ENCODE measurements at regions not wholly inside any gene's neighbourhood (a gene's known extent, or its start where the extent isn't known, plus 50 kb on each side); places are given as distances from the start of the nearest gene placed in this dataset.

- no peak for DNase-seq (ENCODE audit: low read depth)
These were observed 83.6 kb upstream of the PPARA start for GRCh38 chr22:46066691-46067090.

DNA sequence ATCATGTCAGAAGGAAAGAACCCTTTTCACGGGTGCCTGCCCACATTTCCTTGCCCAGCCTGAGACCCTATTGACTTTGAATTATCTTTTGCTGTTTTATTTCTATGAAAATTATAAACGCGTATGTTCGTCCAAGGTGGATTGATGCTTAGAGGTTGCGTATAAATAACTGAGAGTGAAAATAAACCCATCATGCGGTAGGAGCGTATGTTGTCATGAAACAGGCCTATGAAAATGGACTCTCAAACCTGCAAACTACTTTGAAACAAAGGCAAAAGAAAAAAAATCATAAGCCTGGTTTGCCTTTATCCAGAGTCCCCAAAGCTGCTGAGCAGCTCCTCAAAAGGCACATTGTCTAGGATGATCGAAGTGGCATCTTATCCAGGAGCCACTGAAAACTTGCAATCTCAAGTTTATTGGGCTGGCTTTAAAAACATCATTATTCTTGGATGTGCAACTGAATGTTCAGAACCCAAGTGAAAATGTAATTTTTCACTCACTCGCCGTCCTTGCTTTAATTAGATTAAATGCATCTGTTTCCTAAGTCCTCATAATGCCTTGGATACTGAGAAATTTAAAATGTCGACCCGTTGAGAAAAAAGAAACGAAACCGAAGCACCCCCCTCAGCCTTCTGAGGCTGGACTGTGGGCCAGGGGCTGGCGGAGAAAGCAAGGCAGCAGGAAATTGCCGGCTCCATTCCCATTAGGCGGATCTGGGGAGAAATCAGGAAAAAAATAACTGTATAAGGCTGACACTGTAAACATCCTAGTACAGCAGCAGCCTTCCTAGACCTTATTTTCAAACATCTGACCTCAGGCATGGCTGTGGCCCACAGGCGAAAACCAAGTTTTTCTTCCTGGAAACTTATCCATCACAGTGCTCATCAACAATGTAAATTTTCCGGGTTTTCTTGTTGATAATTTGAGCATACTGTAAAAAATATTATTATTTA, 82.9 kb upstream of the PPARA start:
- DNase-seq (ENCODE audit: low read depth), result no peak

DNA sequence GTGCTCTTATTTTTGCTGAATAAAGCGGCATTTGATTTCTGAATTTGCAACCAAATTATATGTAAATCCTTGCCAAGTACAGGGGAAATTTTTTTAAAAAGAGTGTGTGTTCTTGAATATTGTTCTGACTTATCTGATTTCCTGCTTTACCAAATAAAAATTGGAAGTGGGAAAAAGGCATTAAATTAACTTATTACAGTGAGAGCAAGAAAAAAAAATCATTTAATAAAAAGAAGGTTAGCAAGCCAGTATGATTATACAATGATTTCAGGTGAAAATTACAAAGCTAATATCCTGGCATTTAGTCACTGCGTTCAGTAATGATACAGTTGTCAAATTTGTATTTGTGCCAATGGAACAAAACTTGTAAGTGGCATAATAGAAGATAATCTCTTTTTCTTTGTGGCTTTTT, 82.1 kb upstream of the PPARA start:
- DNase-seq (ENCODE audit: low read depth), result no peak

GRCh38 chr22:46068593-46069491, 81.5 kb upstream of the PPARA start:
- DNase-seq (ENCODE audit: low read depth), result no peak

DNA sequence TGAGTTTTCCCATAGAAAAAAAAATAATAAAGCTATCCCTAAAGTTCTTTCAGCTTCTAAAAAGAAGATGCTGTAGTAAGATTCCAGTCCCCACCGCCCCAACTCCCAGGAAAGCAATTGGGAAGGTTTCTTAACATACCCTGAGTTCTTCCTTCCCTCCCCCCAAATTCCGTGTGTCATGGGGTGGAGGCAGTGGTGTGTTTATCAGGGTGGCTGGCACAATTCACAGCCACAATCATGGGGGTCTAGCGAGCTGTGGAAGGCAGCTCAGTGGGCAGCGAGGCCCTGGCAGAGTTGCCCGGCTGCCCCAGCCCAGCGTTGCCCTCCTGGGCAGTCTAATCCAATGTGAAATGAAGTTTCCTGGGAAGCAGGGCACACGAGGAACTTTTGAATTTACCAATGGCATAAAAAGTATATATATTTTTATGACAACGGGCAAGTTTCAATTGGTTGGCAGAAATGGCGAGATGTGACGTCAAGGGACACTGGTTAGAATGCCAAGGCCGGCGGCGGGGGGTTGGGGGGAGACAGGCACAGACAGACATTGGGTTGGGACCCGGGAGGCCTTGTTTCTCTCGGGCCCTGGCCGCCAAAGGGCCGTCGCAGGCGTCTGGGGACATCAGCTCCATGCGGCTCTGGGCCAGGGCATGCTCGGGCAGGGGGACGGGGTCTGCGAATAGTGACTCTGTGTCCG, 80.7 kb upstream of the PPARA start:
- DNase-seq (ENCODE audit: low read depth), result no peak

GRCh38 chr22:46070215-46070802, 80.0 kb upstream of the PPARA start:
- DNase-seq (ENCODE audit: low read depth), result no peak

- no peak for DNase-seq (ENCODE audit: low read depth)
These were observed 79.4 kb upstream of the PPARA start for GRCh38 chr22:46070803-46071450.

DNA sequence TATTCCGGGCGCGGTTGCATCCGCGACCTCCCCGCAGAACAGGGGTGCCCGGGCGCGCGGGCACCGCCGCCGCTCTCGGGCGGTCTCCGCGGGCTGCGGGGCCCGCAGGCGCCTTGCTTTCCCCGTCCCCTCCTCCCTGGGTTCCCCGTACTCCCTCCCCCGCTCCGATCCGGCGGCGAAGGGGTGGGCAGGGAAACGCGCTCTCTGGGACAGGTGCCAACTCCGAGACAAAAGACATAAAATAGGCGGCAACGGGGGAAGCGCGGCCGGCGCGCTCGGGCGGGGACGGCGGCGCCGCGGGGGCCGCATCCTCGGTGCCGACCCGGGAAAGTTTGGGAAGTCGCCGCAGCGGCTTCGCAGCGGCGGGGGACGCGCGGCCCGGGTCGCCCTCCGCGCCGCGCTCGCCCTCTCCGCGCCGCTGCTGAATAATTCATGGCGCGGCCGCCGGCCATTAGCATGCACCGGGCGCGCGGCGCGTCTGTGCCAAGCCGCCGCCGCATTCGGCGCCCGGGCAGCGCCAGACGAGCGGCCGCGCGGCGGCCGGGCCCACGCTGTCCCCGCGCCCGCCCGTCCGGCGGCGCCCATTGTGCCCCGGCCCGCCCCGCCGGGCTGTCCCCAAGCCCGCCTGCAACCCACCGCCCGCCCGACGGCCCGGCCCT, 78.7 kb upstream of the PPARA start:
- no peak for DNase-seq (ENCODE audit: low read depth)

DNA sequence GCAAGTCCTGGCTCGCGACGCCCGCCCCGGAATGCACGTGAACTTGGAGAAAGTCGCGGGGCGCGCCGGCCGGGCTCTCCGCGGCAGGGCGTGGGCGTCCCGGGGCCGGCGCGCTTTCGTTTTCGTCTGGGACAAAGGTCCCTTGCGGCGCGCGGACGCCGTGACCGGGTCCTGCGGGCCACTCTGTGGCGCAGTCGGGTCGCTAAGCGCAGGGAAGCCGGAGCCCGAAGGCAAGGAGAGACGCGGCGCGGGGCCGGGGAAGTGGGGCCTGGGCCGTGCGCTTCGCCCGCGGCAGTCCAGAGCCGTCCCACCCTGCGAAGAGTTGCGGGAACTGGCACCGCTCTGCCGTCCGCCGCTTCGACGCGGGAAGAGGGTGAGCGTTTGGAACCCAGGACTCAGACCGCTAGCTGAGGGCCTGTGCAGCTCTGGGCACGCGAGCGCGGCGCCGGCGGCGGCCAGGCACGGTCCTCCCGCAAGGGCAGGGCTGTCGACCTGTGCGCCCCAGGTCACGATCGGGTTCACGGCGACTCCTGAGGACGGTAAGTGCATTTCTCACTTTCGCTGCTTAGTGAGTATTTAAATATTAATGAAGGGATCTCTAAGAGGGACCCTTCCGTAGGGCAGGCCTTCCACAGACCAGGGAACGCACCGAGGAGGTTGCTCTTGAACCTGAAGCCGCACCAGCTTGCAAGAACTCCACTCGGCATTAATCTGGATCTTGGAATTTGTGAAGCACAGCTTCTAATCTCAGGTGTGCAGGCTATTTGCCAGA, 78.0 kb upstream of the PPARA start:
- DNase-seq (ENCODE audit: low read depth), result no peak

DNA sequence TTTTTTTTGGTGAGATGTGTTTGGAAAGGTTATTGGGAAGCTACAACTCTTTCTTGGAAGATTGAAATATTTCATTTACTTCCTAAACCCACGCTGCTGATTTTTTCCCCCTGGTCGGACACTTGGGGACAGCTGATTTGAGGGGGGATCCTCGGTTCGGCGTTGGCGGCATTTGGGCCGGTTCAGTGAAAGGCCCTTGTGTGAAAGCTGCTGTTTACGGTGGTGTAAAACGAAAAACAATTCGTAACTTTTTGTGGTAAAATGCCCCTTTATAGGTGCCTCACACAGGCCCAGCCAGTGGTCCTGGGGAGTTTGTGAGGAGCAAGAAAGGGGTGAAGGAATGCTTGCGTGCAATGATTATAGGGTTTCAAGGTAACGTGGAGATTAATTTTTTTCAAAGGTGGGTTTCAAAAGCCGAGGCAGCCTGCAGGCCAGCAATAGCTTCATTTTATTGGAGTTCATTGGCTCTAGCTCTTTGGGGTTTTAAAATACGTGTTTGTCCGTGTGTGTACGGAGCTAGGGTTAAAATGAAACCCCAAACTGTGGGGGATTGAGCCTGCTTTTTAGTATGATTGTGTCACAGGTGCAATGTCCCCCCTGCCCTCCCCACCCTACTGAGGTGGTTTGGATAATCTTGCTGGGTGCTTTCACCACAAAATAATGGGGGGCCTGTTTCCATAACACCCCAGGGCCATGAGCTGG, 77.2 kb upstream of the PPARA start:
- DNase-seq (ENCODE audit: low read depth), result no peak

DNA sequence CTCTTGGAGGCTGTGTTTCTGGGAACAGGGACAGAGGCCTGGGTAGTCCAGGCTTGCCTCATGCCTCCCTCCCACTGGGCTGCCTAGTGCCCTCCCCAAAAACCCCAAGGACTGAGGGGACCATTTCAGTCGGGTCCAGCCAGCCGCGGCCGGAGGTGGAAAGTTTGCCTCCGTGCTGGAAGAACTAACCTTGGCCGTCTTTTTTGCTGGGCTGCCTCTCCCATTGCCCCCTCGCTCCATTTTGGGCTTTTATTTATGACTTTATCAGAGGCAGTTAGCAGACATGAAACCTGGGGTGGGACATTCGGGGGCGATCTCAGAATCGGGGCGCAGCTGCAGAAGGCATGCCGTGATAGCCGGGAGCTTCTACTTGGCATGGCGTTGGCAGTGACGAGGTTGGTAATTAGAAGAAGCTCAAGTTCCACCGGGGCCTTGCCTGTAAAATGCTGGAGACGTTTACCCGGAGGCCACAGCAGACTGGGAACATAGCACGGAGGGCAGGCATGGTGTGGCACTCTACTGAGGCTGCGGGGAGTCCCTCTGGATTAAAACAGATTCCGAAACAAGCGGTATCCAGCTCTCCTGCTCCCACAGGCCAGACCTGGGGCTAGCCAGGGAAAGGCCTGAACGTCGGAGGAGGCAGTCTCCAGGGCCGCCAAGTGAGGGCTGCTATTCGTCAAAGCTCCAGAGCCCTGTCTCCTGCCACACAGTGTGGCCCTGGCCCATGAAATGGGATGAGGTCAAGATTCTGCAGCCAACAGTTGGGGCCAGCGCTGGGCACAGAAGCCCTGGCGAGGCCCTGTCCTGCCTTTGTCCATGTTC, 76.4 kb upstream of the PPARA start:
- no peak for DNase-seq (ENCODE audit: low read depth)

DNA sequence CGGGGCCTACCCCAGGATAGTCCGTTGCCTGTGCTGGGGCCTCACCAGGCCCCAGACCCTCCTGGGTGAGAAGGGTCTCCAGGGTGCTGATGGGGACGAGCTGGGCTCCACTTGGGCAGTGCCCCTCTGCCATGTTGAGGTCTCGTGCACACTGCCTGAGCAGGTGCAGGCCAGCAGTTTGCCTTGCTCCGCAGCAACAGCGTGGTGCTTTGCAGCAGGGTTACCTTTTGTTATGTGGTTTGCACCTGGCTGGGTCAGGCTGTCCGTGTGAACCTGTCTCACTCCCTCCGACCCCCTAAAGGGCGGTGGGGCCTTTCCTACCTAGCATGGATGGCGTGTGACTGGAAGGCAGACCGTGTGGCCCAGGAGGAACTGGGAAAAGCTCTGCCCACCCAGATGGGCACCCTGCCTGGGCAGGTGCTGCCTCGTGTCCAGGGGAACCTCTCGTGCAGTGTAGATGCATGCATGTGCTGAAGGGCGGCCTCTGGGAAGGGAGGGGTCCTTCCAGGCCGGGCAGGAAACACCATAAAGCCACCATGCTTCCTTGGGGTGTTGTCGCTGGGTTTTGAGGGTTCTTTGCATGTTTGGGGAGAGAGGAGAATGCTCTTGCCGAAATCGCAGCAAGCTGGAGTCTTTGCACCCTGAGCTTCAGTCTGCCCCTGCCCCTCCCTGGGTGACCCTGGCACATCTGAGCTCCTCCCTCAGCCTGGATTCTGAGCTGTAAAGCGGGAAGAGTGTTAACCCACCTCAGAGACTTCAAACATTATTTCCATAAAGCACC, 75.4 kb upstream of the PPARA start:
- no peak for DNase-seq (ENCODE audit: low read depth)

- no peak for DNase-seq (ENCODE audit: low read depth)
These were observed 74.4 kb upstream of the PPARA start for GRCh38 chr22:46075764-46076531.

GRCh38 chr22:46076651-46077339, 73.5 kb upstream of the PPARA start:
- DNase-seq (ENCODE audit: low read depth), result no peak

GRCh38 chr22:46077669-46078099, 72.6 kb upstream of the PPARA start:
- no peak for DNase-seq (ENCODE audit: low read depth)
